ENCODE measurements at regions not wholly inside any gene's neighbourhood (a gene's known extent, or its start where the extent isn't known, plus 50 kb on each side); places are given as distances from the start of the nearest gene placed in this dataset.

DNA sequence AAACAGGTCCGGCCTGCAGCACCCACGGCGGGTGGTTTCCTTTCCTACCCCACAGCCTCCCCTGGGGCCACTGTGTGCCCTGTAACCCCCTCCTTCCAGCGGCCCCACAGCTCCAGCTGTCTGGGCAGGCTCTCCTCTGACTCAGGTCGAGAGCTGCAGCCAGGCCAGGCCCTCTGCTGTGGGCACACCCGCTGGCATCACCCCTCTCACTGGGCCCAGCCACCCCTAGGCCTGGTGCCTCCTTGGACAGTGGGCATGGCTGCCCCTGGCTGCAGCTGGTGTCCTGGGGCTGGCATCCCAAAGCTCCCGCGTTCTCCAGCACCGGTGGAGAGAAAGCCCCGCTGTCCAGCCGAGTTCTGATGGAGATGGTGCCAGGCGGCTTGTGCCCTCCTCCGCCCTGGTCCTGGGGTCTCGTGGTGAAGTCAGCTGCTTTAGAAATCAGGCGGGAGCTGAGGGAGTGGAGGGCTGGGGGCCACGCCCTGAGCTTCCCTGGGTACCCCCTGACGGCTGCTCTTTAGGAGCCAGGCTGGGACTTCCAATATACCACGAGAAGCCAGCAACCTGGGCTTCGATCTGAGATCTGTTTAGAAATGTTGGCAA is 114.9 kb downstream of the KIF26A start:
- no peak for DNase-seq
- peaks cover 12% of the 10 kb centered on the region for H3K4me1 Mint-ChIP-seq
- H3K36me3 Mint-ChIP-seq (ENCODE audit: low read depth) = no peaks in the 10 kb centered on the region

DNA sequence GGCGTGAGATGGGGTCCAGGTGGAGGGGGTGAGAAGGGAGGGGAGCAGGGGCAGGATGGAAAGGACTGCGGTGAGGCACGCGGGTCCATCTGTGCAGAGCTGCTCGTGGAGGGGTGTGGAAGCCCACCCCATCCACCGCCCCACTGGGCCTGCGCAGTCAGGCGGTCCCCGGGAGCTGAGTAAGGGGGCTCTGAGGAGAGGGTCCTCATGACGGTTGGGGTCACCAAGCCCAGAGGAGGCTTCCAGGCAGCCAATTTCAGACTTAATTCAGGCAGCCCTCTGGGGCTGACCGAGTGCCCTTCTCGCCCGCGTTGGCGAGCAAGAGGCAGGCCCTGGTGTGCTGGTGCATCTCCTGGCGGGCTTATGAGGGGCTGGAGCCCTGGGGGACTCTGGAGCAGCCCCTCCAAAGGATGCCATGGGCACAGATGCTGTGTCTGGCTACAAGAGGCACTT is 115.5 kb downstream of the KIF26A start:
- Mint-ChIP-seq H3K9me3 (peaks cover 3% of the 10 kb centered on the region), H3K27me3 (ENCODE audit: low read depth, poor library complexity) (peaks cover 21% of the 10 kb centered on the region), H3K4me1 (peaks cover 12% of the 10 kb centered on the region), H3K4me3 (no peak overlapping the region), H3K36me3 (ENCODE audit: low read depth) (no peaks in the 10 kb centered on the region), H3K27ac (no peak overlapping the region)
- DNase-seq = no peak
- TF ChIP-seq, protein P1, sequence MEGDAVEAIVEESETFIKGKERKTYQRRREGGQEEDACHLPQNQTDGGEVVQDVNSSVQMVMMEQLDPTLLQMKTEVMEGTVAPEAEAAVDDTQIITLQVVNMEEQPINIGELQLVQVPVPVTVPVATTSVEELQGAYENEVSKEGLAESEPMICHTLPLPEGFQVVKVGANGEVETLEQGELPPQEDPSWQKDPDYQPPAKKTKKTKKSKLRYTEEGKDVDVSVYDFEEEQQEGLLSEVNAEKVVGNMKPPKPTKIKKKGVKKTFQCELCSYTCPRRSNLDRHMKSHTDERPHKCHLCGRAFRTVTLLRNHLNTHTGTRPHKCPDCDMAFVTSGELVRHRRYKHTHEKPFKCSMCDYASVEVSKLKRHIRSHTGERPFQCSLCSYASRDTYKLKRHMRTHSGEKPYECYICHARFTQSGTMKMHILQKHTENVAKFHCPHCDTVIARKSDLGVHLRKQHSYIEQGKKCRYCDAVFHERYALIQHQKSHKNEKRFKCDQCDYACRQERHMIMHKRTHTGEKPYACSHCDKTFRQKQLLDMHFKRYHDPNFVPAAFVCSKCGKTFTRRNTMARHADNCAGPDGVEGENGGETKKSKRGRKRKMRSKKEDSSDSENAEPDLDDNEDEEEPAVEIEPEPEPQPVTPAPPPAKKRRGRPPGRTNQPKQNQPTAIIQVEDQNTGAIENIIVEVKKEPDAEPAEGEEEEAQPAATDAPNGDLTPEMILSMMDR (IDR thresholded peaks at IDR 0.05) = no peak

More for the DNA sequence above, 114.9 kb downstream of the KIF26A start:
- H3K27ac Mint-ChIP-seq = no peak overlapping the region
- peaks cover 21% of the 10 kb centered on the region for H3K27me3 Mint-ChIP-seq (ENCODE audit: low read depth, poor library complexity)
- no peak overlapping the region for H3K4me3 Mint-ChIP-seq
- H3K9me3 Mint-ChIP-seq = peaks cover 3% of the 10 kb centered on the region
- TF ChIP-seq, protein P1 (IDR thresholded peaks at IDR 0.05) = no peak

DNA sequence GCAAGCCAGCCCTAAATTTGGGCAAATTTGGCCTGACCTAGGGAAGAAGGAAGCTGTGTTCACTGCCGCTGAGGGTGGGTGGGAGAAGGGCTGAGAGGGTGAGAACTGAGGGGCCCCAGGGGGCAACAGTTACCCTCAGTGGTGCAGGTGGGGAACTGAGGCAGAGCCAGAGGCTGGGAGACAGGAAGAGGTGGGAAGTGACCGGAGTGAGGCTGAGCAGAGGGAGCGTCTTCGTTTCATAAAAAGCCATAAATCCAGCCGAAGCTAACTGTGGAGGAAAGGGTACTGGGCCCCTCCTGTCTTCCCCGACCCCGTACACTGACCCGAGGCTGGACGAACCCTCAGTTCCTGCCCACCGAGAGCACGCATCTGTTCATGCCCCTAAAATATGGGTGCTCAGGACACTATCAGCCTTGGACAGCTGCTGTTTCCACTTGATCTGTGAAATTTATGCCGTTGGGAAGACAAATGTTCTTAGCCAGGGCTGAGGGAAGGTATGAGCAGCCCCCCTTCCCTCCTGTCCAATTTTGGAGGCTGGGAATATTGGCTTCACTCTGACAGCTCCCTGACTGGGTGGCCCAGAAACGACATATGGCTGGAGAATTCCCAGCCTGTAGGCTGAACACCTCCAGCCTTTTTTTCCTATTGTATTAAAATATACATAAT is 116.5 kb downstream of the KIF26A start:
- TF ChIP-seq, protein P1 (IDR thresholded peaks at IDR 0.05) = no peak
- Mint-ChIP-seq H3K27me3 (ENCODE audit: low read depth, poor library complexity) (peaks cover 29% of the 10 kb centered on the region), H3K4me1 (peaks cover 12% of the 10 kb centered on the region), H3K36me3 (ENCODE audit: low read depth) (peaks cover under 1% of the 10 kb centered on the region), H3K27ac (no peak overlapping the region), H3K4me3 (no peak overlapping the region), H3K9me3 (peaks cover 4% of the 10 kb centered on the region)
- DNase-seq = no peak

GRCh38 chr14:104256025-104256424 is 117.6 kb downstream of the KIF26A start:
- Mint-ChIP-seq H3K27ac (no peak overlapping the region), H3K27me3 (ENCODE audit: low read depth, poor library complexity) (peaks cover 38% of the 10 kb centered on the region), H3K36me3 (ENCODE audit: low read depth) (peaks cover 4% of the 10 kb centered on the region), H3K9me3 (peaks cover 15% of the 10 kb centered on the region), H3K4me3 (no peak overlapping the region), H3K4me1 (peaks cover 12% of the 10 kb centered on the region)
- TF ChIP-seq, protein P1 (IDR thresholded peaks at IDR 0.05) = no peak
- DNase-seq = no peak

DNA sequence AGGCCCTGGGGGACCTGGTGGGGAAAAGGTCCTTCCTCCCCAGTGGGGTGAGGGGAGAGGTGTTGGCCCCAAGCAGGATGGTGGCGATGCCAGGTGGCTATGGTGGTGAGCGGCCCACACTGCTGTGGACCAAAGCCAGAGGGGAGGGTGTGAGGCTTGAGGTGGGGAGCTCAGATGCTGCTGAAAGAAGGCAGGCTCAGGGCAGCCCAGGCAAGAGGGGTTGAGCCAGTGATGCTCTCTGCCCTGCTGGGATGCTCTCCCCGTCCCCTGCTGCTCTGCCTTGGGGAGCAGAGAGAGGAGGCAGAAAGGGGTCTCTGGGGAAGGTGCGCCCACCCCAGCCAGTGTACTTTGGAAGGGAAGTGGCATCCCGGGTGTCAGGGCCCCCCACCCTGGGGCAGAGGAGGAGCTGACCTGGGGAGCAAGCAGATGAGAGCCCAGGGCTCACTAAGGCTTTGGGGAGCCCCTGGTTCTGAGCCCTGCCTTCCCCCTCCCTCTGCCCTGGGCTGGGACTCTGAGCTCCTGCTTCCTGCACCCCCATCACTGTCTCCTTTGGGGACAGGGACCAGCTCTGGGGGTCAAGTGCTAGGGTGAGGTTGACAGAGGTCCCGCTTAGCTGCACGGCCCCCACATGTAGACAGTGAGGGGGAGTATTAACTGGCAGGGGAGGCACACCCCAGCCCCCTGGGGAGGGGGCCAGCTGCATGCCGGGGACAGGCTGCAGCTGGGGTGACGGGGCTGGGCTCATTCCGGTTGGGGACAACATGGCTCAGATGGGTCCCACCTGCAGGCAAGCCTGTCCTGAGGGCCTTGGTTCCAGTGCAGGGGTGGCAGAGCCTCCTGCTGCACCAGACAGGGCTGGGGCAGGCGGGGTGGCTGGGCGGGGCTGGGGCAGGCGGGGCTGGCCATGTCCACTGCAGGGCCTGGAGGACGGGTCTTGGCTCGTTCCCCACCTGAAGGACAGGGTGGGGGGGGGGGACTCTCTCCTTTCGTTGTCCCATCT is 124.4 kb downstream of the KIF26A start:
- Mint-ChIP-seq H3K27me3 (ENCODE audit: low read depth, poor library complexity) (peaks cover 25% of the 10 kb centered on the region), H3K36me3 (ENCODE audit: low read depth) (peaks cover 4% of the 10 kb centered on the region), H3K4me1 (peaks cover 16% of the 10 kb centered on the region), H3K27ac (no peak overlapping the region), H3K4me3 (no peak overlapping the region), H3K9me3 (peaks cover 14% of the 10 kb centered on the region)
- TF ChIP-seq, protein P1 (IDR thresholded peaks at IDR 0.05) = no peak
- no peak for DNase-seq
